ENCODE measurements at regions not wholly inside any gene's neighbourhood (a gene's known extent, or its start where the extent isn't known, plus 50 kb on each side); places are given as distances from the start of the nearest gene placed in this dataset.

- no peak for DNase-seq (ENCODE audit: low read depth in 2 of 3, low spot score in 2 of 3)
Observed at GRCh38 chr16:79348521-79349306, 251.8 kb downstream of the MAF start.

GRCh38 chr16:79347277-79347676 lies 253.3 kb downstream of the MAF start:
- DNase-seq (ENCODE audit: low read depth in 2 of 3, low spot score in 2 of 3) = no peak

DNA sequence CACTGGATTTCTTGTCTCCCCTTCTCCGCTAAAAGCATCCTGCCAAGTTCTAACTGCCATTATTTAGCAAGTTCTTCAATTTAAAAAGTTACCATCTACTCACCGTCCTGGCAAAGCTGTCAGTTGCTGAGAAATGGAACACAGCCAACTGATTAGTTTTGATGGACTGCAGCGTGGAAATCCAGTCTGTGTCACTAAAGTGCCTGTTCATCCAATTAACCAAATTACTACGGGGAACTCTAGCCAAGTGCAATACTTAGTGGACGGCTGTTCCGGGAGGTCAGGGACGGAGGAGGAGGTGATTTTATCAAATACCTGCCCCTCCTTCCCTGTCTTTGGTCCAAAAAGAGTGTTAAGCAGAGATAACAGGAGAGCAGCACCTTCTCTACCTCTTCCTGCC lies 260.7 kb downstream of the MAF start:
- no peak for DNase-seq (ENCODE audit: low read depth in 2 of 3, low spot score in 2 of 3)

DNA sequence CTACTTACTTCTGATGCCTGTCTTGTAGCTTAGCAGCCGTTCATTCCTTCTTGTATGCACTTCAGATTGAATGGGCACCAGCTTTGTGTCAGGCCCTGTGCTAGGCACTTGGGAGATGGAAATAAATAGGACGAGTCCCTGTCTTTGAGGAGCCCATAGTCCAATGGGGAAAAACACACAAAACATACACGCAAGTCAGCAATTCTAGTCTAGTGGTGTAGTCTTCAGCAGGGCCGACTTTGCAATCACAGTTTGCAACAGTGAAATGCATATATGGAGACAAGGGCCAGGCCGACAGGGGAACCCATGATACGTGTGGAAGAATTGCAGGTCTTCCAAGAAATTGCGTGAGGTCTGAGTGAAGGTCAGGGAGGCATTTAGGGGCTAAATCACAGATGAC lies 262.6 kb downstream of the MAF start:
- no peak for DNase-seq (ENCODE audit: low read depth in 2 of 3, low spot score in 2 of 3)

DNA sequence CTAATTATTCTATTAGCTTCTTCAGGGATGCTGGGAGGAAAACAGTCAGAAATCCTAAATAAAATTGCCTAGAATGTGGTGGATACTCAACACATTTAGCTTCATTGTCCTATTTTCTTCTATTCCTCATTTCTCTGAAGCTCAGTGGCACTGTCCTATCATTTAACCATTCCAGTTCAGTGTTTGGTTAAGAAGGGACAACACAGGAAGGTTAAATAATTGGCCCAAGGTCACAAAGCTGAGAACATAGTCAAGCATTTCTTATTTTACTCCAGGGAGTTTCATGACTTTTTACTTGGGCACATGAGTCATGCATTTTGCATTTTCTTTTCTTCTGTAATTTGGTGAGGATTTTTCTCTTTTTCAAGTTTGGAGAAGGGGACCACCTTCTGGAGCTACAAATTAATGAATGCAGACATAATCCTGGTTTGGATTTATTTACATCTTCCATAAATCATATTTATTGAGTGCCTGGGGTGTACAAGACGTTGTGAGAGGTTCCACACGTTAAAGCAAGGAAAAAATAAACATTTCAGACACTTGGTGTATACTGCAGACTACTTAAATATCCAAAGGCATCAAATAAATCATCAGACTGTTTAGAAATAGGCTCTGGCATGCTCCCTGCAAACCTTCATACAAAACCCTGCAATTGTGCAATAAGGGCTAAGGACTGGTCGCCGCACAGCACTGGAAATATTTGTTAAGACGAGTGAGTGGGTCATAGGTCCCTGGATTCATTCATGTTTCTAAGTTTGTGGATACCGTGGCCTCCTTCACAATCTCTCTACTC lies 263.9 kb downstream of the MAF start:
- no peak for DNase-seq (ENCODE audit: low read depth in 2 of 3, low spot score in 2 of 3)

- peak in 1 of 3 donors; percentile 12 for DNase-seq (ENCODE audit: low read depth in 2 of 3, low spot score in 2 of 3)
Observed at GRCh38 chr16:79334127-79334526, 266.4 kb downstream of the MAF start.

DNA sequence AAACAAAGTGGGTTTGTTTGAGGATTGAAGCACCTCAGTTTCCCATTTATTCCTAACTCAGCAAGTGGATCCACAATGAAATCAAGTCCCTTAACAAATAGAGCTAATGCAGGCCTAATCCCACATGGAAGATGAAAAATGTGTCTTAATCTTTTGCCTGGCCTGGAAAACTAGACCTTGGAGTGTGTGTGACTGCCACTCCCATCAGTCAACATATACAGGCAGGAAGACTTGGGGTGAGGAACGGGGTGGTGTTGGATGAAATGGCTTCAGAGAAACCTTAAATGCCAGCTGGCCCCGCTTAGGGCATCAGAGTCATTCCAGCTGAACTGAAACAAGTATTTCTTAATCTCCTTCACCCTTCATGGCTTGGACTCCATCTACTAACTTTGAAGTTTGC lies 269.5 kb downstream of the MAF start:
- DNase-seq (ENCODE audit: low read depth in 2 of 3, low spot score in 2 of 3) = no peak

DNA sequence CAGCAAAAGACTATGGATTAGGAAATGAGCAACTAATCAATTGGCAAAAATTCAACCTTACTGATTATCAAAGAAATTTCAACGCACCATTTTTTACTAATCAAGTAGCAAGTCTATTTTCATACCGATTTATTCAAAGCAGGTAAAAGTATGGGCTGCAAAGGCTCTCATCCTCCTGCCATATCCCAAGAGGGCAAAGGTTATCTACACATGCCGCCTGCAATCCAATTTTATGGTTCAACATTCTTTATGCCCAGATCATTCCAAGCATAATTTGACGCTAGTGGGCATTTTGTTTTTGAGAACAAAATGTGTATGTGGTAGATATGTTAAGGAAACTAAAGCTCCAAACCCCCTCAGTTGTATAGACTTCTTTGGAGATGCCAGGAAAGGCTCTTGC lies 270.6 kb downstream of the MAF start:
- DNase-seq (ENCODE audit: low read depth in 2 of 3, low spot score in 2 of 3) = no peak

- no peak for DNase-seq (ENCODE audit: low read depth in 2 of 3, low spot score in 2 of 3)
Observed at GRCh38 chr16:79329166-79329521, 271.4 kb downstream of the MAF start.

DNA sequence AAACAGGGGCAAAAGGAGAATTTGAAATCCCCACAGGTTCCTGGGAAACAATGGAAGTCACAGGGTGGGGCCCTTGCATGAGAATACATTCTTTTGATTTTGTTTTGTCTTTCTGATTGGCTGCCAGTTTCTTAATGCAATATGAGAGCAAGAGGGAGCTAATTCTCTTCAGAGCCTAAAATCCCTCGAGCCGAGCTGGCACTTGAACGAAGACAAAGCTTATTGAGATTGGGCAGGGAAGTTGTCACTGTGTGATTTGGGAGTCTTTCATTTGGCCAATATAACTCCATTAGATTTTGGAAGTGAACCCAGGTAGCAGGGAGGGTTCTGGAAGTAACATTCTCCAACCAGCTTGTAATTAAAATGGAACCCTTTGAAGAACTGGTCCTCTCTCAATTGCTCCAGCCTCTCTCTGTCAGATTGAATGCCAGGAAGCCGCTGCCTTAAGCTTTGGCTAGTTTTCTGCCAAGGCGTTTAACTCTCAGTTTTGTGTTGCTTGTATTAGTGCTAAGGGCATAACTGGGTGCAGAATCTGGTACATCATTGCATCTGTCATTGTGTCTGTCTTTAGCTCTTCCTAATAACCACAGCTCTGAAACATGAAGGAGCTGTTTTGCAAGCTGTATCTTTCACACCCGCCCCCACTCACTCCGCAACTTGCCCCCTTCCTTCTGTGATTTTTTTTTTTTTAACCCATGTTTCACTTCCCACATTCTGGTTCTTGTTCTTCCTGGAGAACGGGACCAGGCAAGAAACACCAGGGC lies 272.0 kb downstream of the MAF start:
- peak in 2 of 3 donors; percentile 5 for DNase-seq (ENCODE audit: low read depth in 2 of 3, low spot score in 2 of 3)

DNA sequence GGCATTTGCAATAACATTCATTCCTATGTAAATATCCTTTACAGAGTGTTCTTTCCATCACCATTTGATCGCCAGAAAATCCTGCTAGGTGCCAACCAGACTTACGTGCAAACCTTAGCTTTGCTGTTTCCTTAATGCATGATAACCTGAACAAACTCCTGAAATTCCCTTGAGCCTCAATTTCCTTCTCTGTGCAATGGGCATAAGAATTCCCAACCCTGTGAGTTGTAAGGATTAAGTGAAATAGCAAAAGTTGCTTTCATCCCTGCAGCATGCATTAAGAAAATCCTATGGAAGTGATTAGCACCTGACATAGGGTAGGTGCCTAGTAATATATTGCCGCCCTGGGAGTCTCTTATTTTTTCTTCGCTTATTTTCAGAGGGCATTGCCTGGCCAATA lies 272.7 kb downstream of the MAF start:
- no peak for DNase-seq (ENCODE audit: low read depth in 2 of 3, low spot score in 2 of 3)

DNA sequence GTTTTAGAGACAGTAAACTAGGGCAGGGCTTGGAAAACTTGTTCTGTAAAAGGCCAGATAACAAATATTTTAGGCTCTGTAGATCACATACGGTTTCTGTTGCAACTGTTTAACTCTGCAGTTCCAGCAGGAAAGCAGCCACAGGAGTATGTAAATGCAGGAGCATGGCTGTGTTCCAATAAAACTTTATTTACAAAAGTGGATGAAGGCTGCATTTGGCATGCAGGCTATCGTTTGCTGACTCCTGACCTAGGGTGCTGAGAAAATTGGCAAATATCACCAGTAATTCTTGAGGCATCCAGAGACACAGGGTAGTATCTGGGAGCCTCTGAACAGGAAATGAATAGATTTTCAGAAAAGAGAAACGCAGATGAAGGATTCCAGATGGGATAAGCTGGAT lies 274.0 kb downstream of the MAF start:
- DNase-seq (ENCODE audit: low read depth in 2 of 3, low spot score in 2 of 3) = no peak

- DNase-seq (ENCODE audit: low read depth in 2 of 3, low spot score in 2 of 3) = no peak
Observed at GRCh38 chr16:79325226-79325945, 275.2 kb downstream of the MAF start.

GRCh38 chr16:79320956-79321355 lies 279.6 kb downstream of the MAF start:
- no peak for DNase-seq (ENCODE audit: low read depth in 2 of 3, low spot score in 2 of 3)

DNA sequence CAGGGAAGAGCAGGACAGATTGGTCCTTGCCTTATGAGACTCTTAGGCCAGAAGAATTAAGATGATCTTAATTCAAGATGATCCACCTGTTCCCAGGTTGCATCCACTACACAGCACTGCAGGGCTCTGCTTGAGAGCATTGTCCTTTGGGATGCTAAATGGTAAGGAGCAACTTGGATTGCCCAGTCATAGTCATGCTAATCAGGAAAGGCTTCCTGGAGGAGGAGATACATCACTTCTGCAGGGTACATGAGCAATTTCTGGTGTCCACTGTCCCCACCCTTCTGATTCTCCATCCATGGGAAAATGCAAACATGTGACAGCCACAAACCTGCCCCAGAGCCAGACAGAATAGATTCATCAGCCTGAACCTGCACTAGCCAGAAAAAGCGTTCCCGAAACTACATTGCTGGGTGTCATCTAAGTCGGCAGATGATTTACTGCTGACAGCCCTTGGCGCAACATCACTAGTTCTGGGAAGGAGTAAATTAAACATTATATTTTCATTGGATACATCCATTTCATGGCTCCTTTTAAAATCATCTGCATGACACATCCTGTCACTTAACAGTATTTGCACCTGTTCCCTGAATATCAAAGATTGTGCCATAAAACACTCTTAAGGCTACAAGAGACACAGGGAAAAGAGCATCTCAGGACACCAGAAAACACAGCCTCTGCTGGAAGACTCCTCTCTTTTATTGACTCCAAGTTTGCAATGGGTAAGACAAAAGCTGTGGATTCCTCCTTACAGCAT lies 282.2 kb downstream of the MAF start:
- no peak for DNase-seq (ENCODE audit: low read depth in 2 of 3, low spot score in 2 of 3)

- no peak for DNase-seq (ENCODE audit: low read depth in 2 of 3, low spot score in 2 of 3)
Observed at GRCh38 chr16:79317521-79317920, 283.0 kb downstream of the MAF start.

DNA sequence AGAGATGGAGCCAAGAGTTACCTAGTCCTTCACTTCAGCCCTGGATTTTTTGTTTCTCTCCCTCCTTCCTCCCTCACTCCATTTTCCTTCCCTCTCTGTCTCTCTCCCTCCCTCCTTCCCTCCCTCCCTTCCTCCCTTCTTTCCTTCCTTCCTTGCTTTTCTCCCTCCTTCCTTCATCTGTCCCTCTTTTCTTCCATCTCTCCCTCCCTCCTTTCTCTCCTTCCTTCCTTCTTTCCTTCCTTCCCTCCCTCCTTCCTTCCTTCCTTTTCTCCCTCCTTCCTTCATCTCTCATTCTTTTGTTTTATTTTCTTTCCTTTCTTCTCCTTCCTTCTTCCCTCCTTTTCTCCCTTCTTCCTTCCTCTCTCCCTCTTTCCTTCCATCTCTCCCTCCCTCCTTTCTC lies 283.5 kb downstream of the MAF start:
- no peak for DNase-seq (ENCODE audit: low read depth in 2 of 3, low spot score in 2 of 3)

GRCh38 chr16:79316004-79316458 lies 284.5 kb downstream of the MAF start:
- DNase-seq (ENCODE audit: low read depth in 2 of 3, low spot score in 2 of 3) = no peak

DNA sequence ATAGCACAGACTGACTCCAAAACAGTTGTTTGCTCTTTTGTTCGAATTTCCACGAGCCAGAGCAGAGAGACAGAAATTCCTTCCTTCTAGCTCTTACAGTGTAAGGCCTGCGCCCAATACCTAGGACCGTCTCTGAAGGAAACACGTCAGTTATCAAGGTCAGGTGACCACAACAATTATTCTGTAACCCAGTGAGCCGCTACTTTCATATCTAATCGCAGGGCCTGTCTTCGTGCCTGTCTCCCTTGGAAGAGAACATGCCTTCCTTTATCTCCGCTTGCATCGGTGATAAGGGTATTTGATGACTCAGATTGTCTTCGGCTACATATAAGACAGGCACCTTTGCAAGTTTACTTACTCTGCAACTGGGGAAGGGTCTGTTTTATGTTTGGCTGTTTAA lies 288.0 kb downstream of the MAF start:
- no peak for DNase-seq (ENCODE audit: low read depth in 2 of 3, low spot score in 2 of 3)

- no peak for DNase-seq (ENCODE audit: low read depth in 2 of 3, low spot score in 2 of 3)
Observed at GRCh38 chr16:79310710-79311109, 289.8 kb downstream of the MAF start.
